HG03064 (cell line): ENCODE measurements at regions not wholly inside any gene's neighbourhood (a gene's known extent, or its start where the extent isn't known, plus 50 kb on each side); places are given as distances from the start of the nearest gene placed in this dataset.

Source experiments
- ATAC-seq: cut with Tn5 transposase; IDR thresholded peaks from one replicate; pipeline ENCODE4 v1.9.1; 2021; ENCODE audit warnings: low read depth; ENCODE audit not compliant: unreplicated experiment

- no peak for ATAC-seq
Observed at GRCh38 chr15:39340903-39341645, 239.8 kb upstream of the THBS1 start.

GRCh38 chr15:39344662-39345141 lies 236.2 kb upstream of the THBS1 start:
- no peak for ATAC-seq

GRCh38 chr15:39345176-39345575 lies 235.7 kb upstream of the THBS1 start:
- ATAC-seq, result no peak

DNA sequence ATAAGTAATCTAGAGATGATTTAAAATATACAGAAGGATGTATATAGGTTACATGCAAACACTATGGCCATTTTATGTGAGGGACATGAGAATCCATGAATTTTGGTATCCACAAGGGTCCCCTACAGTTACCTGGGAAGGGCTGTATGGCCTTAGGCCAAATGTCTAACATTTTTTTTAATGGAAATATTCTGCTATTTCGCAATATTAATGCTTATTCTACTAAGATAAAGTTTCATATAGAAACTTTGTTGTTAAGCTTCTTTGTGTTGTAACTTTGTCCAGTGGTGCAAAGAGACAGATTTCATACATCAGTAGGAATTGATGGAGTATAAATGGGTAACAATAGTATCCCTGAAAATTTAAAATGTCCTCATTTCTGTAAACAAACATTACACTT lies 233.4 kb upstream of the THBS1 start:
- no peak for ATAC-seq

DNA sequence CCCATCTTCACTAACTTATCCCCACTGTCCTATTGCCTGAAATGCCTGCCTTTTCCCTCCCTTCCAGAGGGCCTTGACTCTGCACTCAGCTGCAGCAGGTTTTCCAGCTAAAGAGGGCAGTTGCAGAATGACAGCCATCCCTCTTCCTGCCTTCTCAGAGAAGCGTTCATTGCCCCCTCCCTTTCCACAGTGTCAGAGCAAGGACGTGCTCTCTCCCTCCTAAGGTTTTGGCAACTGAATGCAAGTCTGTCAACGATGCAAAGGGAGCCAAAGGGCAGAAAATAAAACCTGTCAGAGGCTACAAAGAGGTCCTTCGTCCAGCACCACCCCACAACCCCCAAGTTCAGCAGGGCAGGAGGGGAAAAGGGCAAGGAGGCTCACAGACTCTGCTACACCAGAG lies 230.1 kb upstream of the THBS1 start:
- no peak for ATAC-seq

- ATAC-seq, result no peak
Observed at GRCh38 chr15:39354189-39354588, 226.7 kb upstream of the THBS1 start.

- no peak for ATAC-seq
Observed at GRCh38 chr15:39357480-39358268, 223.2 kb upstream of the THBS1 start.

GRCh38 chr15:39358441-39359041 lies 222.3 kb upstream of the THBS1 start:
- ATAC-seq, result no peak

DNA sequence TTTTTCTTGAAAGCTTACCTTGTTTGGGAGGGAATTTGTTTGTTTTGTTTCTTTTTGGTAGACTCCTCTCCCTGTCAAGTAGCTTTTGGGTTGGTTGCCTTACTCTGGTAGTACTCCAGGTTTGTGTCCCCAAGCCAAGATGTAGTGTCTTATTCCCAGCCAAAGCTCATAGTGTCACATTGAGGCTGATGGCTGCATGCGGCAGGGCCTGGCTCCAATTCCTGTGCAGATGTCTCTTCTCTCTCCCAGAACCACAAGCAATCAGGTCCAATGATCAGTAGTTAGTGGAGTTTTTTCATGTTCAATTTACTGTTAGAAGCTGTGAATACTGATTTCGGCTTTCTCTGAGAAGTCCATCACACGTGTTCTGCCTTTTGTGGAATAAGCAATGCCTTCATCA lies 221.1 kb upstream of the THBS1 start:
- ATAC-seq, result no peak

GRCh38 chr15:39360452-39360851 lies 220.4 kb upstream of the THBS1 start:
- ATAC-seq, result no peak

GRCh38 chr15:39361497-39361896 lies 219.4 kb upstream of the THBS1 start:
- no peak for ATAC-seq

DNA sequence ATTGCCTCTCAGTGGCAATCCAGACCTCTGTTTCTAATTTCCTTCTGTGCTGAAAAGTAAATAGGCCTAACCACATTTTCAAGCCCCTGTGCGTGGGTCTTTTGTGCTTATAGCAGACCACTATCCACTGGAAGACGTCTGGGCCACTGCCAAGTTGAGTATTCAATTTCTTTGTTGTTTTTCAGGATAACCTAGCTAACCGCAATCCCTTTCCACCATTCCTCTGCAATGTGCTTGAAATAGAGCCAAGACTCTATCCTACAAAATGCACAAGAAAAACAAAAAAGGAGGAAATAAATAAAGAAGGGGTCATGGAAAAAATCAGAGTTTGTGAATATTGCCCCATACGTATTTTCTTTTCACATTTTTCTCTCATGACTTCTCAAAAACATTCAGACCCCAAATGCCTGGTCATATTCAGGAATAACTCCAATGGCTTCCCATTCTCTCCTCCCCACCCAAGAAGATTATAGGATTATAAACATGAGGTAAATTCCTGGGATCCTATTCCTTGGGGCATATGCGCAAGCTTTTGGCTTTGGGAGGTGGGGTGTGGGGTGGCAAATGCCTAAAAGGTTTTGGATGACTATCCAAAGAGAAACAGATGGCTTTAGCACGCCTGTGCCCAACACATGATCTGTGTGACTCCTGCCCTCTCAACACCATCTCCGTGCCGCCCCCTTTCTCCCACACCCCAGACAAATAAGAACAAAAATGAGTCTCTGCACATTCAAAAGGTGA lies 217.9 kb upstream of the THBS1 start:
- no peak for ATAC-seq

GRCh38 chr15:39363761-39364586 lies 216.9 kb upstream of the THBS1 start:
- no peak for ATAC-seq

GRCh38 chr15:39364721-39365120 lies 216.2 kb upstream of the THBS1 start:
- no peak for ATAC-seq

GRCh38 chr15:39365161-39365560 lies 215.7 kb upstream of the THBS1 start:
- ATAC-seq, result no peak

DNA sequence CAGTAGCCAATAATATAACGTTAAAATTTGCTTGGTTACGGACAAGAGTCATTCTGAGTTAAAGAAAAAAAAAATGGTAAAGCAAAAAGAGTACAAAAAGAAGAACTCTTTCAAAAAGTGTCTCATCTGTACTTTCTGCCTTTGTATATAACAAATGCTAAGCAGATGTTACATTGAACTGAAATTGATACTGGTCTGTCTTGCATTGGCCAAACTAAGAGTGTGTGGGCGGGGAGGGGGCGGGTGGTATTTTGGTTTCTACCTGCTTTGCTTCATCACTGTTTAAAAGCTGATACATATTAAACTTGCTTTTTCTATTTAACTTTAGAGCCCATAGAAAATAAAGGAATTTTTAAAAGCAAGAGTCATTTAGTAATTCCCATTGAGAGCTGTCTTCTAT lies 215.0 kb upstream of the THBS1 start:
- ATAC-seq, result no peak

DNA sequence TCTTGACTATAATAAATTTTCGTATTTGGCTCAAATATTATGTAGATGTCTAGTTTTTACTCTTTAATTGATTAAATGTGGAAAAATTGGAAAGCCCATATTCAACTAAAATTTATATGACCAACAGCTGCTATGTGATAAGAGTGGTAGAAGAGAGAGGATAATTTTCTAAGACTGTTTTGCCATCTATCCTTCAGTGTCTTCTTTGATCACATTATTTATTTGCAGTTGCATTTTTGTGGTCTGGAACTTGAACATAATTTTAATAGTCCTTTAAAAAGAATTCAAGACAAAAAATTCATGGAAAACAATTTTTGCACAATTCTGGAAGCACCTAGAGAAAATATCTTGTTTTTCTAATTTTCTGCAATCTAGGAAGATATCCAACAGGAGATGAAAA lies 213.3 kb upstream of the THBS1 start:
- no peak for ATAC-seq

GRCh38 chr15:39369768-39370167 lies 211.1 kb upstream of the THBS1 start:
- ATAC-seq, result no peak

- no peak for ATAC-seq
Observed at GRCh38 chr15:39376371-39376909, 204.4 kb upstream of the THBS1 start.

DNA sequence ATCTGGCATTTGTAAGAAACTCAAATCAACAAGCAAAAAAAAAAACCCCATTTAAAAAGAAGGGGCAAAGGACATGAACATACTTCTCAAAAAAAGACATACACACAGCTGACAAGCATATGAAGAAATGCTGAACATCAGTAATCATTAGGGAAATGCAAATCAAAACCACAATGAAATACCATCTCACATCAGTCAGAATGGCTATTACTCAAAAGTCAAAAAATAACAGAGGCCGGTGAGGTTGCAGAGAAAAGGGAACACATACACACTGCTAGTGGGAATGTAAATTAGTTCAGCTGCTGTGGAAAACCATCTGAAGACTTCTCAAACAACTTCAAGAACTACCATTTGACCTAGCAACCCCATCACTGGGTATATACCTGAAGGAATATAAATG lies 199.4 kb upstream of the THBS1 start:
- no peak for ATAC-seq
